ENCODE measurements at regions not wholly inside any gene's neighbourhood (a gene's known extent, or its start where the extent isn't known, plus 50 kb on each side); places are given as distances from the start of the nearest gene placed in this dataset.

DNA sequence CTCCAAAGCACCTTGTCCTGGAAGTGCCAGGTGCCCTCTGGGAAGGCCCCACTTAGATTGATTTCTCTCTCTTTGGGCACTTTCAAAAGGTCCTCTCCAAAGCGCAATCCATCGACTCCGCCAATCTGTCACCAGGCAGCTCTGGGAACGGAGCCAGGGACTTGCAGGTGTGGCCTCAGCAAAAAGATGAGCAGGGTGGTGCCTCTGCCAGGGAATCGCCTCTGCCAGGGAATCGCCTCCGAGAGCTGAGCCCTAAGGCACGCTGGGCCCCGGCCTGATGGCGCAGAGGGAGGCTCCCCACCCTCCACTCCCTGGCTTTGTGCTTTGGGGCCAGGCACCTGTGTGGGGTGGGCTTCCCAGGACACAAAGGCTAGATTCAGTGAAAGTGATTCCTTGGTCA is 1391.3 kb downstream of the TBC1D22A start:
- Histone ChIP-seq H3K36me3 (ENCODE audit: insufficient read depth) (no peaks in the 10 kb centered on the region), H2AFZ (no peak overlapping the region), H3K27ac (ENCODE audit: low read depth) (no peak overlapping the region), H3K79me2 (replicated peaks; ENCODE audit: insufficient read depth) (no peaks in the 10 kb centered on the region), H3K27me3 (ENCODE audit: insufficient read depth) (no peaks in the 10 kb centered on the region), H3K4me3 (no peak overlapping the region), H3K4me2 (no peak overlapping the region), H3F3A (replicated peaks; ENCODE audit: low read depth) (no peaks in the 10 kb centered on the region), H3K9me2 (ENCODE audit: insufficient read depth) (no peaks in the 10 kb centered on the region), H4K20me1 (replicated peaks; ENCODE audit: insufficient read depth) (no peaks in the 10 kb centered on the region), H3K4me1 (ENCODE audit: insufficient read depth) (no peaks in the 10 kb centered on the region)
- DNase-seq (ENCODE audit: low spot score) (no peak), ATAC-seq (no peak)
- Mint-ChIP-seq H3K27me3 (ENCODE audit: insufficient read depth, low read depth, poor library complexity) (peaks cover 15% of the 10 kb centered on the region), H3K4me3 (no peak overlapping the region), H3K36me3 (ENCODE audit: low read depth) (no peaks in the 10 kb centered on the region), H3K9me3 (no peaks in the 10 kb centered on the region), H3K4me1 (peaks cover 8% of the 10 kb centered on the region; the same call in 2 of the 3 replicates), H3K27ac (no peak overlapping the region)
- TF ChIP-seq ZNF331 (CRISPR knock-in tag; IDR thresholded peaks at IDR 0.05; ENCODE audit: low read depth) (no peak), EZH2 (IDR thresholded peaks at IDR 0.05; ENCODE audit: low read depth, unreplicated experiment) (no peak), CREB1 (CRISPR knock-in tag; IDR thresholded peaks at IDR 0.05; ENCODE audit: low read depth) (no peak), POLR2AphosphoS5 (IDR thresholded peaks at IDR 0.05; ENCODE audit: low read depth) (no peak), NANOG (IDR thresholded peaks at IDR 0.05; ENCODE audit: borderline replicate concordance) (no peak), ETS1 (IDR thresholded peaks at IDR 0.05) (no peak), EZH2phosphoT487 (IDR thresholded peaks at IDR 0.05; ENCODE audit: unreplicated experiment) (no peak), ZNF114 (CRISPR knock-in tag; IDR thresholded peaks at IDR 0.05) (no peak), CTCF (conservative IDR thresholded peaks at IDR 0.05; ENCODE audit: low read depth in 2 of 2) (no peak), JUNB (IDR thresholded peaks at IDR 0.05; ENCODE audit: unreplicated experiment) (no peak), REST (IDR thresholded peaks at IDR 0.05; ENCODE audit: unreplicated experiment) (no peak), STAT1 (IDR thresholded peaks at IDR 0.05; ENCODE audit: unreplicated experiment) (no peak)
- TF ChIP-seq, protein P1, sequence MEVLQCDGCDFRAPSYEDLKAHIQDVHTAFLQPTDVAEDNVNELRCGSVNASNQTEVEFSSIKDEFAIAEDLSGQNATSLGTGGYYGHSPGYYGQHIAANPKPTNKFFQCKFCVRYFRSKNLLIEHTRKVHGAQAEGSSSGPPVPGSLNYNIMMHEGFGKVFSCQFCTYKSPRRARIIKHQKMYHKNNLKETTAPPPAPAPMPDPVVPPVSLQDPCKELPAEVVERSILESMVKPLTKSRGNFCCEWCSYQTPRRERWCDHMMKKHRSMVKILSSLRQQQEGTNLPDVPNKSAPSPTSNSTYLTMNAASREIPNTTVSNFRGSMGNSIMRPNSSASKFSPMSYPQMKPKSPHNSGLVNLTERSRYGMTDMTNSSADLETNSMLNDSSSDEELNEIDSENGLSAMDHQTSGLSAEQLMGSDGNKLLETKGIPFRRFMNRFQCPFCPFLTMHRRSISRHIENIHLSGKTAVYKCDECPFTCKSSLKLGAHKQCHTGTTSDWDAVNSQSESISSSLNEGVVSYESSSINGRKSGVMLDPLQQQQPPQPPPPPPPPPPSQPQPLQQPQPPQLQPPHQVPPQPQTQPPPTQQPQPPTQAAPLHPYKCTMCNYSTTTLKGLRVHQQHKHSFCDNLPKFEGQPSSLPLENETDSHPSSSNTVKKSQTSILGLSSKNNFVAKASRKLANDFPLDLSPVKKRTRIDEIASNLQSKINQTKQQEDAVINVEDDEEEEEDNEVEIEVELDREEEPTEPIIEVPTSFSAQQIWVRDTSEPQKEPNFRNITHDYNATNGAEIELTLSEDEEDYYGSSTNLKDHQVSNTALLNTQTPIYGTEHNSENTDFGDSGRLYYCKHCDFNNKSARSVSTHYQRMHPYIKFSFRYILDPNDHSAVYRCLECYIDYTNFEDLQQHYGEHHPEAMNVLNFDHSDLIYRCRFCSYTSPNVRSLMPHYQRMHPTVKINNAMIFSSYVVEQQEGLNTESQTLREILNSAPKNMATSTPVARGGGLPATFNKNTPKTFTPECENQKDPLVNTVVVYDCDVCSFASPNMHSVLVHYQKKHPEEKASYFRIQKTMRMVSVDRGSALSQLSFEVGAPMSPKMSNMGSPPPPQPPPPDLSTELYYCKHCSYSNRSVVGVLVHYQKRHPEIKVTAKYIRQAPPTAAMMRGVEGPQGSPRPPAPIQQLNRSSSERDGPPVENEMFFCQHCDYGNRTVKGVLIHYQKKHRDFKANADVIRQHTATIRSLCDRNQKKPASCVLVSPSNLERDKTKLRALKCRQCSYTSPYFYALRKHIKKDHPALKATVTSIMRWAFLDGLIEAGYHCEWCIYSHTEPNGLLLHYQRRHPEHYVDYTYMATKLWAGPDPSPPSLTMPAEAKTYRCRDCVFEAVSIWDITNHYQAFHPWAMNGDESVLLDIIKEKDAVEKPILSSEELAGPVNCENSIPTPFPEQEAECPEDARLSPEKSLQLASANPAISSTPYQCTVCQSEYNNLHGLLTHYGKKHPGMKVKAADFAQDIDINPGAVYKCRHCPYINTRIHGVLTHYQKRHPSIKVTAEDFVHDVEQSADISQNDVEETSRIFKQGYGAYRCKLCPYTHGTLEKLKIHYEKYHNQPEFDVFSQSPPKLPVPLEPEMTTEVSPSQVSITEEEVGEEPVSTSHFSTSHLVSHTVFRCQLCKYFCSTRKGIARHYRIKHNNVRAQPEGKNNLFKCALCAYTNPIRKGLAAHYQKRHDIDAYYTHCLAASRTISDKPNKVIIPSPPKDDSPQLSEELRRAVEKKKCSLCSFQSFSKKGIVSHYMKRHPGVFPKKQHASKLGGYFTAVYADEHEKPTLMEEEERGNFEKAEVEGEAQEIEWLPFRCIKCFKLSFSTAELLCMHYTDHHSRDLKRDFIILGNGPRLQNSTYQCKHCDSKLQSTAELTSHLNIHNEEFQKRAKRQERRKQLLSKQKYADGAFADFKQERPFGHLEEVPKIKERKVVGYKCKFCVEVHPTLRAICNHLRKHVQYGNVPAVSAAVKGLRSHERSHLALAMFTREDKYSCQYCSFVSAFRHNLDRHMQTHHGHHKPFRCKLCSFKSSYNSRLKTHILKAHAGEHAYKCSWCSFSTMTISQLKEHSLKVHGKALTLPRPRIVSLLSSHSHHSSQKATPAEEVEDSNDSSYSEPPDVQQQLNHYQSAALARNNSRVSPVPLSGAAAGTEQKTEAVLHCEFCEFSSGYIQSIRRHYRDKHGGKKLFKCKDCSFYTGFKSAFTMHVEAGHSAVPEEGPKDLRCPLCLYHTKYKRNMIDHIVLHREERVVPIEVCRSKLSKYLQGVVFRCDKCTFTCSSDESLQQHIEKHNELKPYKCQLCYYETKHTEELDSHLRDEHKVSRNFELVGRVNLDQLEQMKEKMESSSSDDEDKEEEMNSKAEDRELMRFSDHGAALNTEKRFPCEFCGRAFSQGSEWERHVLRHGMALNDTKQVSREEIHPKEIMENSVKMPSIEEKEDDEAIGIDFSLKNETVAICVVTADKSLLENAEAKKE (CRISPR knock-in tag; IDR thresholded peaks at IDR 0.05): no peak

Data from GM23338 (cell line).